ENCODE measurements at regions not wholly inside any gene's neighbourhood (a gene's known extent, or its start where the extent isn't known, plus 50 kb on each side); places are given as distances from the start of the nearest gene placed in this dataset.

DNA sequence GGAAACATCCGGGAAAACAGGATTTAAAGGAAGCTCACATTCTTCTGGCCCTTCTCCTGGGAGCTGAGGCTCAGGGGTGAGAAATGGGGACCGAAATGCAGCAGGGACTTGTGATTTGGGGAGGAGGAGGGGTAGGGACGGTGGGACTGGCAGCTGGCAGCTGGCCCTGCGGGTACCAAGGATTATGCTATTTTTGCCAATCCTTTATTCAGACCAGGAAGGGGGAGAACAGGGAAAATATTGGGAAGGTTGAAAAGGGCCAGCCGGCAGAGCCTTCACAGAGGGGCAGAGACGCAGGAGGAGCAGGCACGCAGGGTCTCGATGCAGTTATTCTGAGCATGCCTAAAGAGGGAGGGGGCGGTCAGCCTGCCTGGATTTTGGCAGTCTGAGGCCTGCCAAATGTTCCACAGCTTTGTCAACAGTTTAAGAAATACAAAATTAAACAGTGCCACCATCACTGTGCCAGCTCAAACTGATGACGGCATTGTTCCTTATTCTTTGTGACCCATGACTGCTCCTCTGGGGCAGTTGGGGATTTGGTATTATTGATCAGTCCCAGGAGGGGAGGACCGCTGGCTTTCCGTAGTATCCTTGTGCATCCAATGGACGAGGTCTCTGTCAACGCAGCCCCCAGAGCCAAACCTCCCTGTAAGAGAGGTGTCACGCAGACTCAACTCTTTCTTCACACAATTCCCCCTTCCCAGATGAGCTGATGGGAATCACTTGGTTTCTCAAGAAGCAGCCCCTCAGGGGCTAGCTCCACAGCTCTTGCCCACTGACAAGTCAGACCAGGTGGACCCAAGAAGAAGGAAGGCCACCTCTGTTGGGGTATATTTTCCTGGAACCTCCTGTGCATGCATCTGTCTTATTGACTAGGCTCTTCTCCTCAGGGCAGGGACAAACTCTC, 553.3 kb downstream of the BNC2 start:
- DNase-seq: peak; percentile 40

DNA sequence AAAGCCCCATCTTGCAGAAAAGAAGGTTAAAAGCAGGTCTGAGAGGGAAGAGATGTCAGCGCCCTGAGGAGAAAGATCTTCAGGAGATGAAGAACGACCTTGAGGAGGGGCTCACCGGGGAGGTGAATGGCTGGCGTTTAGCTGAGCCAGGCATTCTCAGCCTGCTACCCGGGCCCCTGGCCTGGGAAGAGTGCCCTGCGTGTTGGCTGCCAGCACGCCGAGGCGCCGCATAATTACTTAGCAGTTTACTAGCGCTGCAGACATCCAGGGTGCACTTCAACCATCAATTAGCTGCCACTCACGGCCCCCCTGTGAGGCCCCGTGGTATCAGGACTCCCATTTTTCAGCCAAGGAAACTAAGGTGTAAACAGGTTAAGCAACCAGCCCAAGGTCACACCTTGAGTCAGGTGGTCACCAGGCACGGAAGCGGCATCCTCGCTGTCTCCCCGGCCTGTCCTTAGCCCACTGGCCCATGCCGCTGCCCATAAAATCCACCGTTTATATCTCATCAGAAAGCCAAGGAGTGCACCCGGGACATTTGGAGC, 551.9 kb downstream of the BNC2 start:
- DNase-seq: peak; percentile 40

DNA sequence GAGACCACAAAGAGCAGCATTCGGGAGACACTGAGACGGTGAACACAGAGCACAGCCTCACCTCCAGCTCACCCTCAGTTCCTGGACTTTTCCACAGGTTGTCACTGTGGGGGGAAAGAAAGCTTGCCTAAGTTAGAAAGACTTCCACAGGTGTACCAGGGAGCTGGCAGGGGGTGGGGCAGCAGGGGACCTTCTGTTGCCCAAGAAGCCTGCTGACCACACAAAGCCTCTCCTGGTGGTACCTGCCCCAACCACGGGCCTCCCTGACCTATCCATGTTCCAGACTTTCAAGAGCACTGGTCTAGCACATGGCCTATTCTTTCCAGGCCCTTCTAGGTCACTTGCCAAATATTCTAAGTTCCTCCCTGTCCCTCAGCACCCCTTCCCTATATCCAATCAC, 550.8 kb downstream of the BNC2 start:
- peak; percentile 17 for DNase-seq

DNA sequence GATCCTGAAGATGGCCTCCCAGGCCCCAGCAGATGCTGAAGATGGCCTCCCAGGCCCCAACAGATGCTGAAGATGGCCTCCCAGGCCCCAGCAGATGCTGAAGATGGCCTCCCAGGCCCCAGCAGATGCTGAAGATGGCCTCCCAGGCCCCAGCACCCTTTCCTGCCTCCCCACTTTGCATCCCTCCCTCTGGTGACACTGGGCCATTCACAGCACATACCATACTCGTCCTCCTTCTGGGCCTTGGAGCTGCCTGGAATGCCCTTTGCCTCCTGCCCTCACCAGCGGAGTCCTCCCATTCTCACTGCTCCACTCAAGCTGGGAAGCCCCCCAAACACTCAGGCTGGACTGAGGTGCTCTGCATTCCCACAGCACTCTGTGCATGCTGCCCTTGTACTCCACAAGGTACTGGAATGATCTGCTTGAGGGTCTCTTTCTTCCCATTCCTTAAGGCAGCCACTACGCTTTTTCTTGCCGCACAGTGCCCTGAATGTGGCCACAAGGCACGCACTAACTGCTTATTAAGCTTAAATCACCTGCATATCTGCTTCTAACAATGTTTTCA, 550.0 kb downstream of the BNC2 start:
- peak; percentile 30 for DNase-seq

DNA sequence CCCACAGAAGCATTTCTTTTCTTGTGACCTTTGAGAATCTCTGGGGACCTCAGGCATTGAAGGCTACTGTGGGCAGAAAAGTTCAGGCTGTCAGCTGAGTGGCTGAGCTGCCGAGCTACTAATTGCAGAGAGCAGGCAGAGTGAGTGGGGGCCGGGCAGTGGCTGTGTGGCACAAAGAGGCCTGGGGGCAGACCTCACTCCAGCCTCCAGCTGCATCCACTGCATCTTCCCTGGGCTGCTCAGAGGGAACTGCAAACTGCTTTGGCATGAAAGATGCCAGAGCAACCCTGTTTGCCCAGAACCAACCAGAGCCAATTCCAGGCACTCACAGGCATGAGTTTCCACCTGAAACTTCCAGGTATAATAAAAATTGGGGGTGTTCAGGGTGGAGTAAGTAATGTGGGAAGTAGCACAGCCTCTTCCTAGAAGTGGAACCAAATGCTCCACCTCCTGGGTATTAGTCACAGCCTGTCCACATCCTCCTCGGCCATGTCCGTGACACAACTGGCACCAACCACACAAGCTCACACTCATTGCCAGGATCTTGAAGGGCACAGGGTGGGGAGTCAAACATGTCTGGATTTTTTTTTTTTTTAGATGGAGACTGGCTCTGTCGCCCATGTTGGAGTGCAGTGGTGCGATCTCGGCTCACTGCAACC, 548.9 kb downstream of the BNC2 start:
- DNase-seq: peak; percentile 59

DNA sequence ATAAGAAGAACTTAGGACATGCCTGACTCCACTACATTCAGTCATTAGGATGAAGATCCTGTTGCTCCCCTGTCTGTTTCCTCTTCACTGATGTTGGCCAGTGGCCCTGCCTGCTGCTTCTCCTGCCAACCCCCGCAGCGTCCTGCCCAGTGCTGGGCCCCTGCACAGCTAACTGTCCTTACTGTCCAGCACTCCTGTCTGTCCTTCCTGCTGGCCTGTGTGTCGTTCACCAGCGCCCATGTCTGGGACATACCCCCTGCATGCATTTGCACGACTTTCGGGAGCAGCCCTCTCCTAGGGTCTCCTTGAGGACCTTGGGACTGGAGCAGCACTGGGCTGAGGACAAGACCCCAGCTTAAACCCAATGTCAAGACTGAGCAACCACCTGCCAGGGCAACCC, 547.6 kb downstream of the BNC2 start:
- DNase-seq: no peak

DNA sequence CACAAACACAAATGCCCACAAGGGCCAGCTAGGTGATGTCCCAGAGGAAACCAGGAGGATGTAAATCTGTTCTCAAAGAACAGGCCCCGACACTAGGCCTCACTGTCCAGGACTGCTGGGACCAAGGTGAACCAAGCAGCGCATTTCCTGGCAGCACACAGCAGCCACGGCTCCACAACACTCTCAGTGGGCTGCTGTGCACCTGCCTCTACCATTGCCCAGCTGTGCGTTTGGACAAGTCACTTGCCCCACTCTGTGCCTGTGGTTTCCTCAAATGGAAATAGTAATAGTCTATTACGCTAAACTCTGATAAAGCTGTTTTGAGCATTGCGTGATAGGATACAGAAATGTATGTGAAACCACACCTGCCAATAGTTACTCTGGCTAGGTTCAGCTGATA, 544.5 kb downstream of the BNC2 start:
- DNase-seq: no peak

DNA sequence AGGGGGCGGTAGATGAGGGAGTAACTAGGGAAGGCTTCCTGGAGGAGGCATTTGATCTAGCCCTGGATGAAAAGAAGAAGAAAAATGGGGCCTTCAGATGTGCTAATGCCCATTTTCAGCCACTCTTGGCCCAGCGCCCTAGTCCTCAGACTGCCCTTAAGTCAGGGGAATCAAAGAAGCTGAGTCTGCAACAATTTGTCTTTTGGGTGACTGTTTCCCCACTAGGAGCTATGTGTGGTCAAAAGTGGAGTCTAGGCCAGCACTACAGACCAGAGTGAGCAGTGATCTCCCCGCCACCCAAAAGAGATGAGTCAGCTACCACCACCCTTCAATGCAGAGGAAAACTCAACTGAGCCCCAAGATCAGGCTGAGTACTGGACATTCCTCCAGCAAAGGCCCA, 542.1 kb downstream of the BNC2 start:
- DNase-seq: no peak

DNA sequence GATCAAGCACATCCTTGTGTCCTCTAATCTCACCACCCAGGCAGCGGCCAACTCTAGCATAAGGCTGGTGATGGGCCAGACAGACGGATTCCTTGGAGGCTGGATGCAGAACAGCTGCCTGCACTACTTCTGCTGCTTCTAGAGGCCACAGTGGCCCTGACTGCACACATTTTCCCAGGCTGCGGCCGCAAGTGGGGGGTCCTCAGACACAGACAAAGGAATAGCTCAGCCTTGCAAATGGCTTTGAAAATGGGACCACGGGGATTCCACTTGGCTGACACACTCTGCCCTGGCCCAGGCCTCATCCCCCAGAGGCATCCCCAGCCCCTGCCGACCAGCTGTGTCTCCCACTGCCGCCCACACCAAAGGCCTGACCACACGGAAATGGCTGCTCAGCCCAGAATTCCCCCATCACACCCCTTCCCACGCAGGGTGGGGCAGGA, 540.8 kb downstream of the BNC2 start:
- peak; percentile 93 for DNase-seq

DNA sequence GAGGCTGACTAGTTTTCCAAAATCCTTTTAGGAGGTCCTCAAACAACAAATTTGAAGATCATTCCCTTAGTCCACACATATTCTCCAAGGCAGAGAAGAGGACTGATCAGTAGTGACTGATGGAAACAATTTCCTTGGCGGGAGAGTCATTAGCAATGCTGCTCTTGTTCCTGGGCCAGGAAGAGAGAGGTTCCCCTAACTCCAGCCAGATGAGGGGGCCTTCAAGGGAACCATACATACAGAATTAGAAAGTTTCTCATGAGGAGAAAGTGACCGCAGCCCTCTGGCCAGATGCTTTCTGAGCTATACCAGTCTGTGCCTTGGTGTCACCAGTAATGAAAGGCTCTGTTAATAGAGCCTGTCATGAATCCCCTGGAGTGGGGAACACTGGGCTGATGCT, 539.4 kb downstream of the BNC2 start:
- DNase-seq: no peak

DNA sequence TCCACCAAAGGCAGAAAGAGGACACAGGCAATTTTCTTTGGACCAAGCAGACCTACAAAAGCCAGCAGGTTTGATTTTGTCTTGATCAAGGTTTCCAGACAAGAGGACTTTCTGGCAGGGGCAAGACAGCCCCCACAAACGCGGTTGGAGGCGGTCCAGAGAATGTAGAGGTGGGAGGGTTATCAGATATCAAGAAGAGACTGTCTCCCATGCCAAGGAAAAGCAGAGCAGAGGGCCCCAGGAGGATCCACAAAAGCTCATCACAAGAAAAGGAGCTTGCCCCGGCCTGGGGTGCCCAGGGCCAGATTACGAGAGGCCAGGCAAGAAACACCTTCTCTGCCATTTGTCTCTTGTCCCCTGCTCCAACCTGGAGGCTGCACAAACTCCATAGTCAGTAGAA, 538.9 kb downstream of the BNC2 start:
- DNase-seq: no peak

DNA sequence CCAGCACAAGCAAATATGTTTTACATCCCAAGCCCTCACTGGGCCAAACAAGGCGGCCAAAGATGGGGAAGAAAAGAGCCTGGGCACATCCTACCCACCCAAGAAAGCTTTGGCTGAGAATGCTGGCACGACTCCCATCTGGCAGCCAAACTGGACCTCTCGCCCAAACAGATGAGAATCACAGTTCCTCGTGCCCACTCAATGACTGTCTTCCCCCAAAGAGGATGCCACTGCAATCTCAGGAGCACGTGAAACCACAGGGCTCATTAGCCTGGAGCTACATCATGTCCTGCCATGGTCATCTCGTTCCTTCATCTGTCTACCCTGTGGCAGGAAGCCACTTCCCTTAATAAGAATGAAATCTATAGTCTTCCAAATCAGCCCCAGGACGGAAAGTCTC, 536.8 kb downstream of the BNC2 start:
- no peak for DNase-seq

DNA sequence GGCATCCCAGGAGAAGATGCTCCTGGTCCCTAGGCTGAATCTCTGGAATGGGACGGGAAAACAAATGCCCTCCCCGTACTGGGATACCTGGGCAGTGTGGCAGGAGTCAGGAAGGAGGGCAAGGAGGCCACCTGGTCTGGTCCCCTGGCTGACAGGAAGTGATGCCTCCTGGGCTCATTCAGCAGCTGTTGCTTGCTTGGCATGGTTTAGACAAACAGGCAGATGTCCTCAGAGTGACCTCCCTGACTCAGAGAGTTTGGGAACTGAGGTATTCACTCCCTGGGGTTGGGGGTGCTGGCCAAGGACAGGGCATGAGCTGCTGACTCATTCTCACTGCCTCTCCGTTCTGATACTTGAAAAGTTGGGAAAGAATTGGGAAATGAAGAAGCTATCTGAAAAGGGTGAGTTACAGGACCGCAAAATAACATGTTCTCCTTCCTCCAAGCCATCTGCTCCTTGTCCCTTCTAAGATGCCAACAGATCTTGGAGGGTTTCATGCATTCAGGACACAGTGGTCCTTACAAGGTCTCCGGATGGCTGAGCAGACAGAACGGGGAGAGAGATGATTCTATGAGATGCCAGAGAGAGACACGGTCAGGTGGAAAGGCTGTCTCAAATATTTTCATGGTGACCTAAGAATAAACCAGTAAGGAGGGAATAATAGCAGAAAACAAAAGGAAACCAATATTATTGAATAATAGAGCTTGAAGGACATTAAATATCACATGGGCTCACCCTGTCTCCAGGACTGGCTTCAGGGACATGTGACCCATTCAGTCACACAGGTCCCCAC, 534.5 kb downstream of the BNC2 start:
- DNase-seq: no peak

DNA sequence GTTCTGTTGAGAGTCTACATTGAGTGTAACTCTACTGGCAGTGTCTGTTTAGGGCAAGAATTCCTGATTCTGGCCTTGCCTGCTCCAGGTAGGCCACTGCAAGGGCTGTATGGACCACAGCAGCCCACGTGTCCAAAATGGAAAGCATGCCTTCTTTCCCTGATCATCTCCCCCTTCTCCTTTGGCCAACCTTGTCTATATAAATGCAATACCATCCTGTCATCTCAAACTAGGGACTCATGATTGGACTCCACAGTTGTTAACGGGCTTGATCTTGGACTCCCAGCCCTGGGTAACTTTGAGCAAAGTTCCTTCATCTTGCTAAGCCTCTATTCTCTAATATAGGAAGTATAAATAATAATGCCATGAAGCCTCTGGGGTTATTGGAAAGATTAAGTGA, 533.6 kb downstream of the BNC2 start:
- no peak for DNase-seq

DNA sequence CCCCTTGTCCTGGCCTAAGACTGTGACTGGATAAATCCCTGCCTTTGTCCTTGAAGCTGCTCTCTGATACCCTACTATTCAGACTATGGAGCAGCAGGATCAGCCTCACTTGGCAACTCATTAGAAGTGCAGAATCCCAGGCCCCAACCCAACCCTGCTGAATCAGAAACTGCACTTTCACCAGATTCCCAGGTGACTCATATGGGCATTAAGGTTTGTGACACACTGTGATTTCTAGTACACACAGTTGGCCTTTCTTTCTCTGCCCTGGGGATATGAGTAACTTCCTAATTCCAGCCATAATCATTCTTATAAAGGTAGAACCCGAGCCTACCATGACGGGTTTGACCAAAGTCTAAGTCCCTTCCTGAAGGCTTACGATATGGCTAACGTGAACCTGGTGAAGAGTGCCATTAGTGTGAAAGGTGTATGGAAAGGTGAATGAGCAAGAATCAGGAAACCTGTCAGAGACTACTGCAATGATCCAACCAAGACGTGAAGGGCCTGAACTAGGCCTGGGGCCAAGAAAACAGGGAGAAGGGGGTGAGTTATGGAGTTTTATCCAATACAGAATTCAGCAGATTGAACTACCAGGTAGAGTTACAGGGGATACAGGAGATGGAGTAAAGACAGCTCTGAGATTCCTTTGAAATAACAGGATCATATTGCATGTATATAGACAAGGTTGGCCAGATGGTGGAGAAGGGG, 533.0 kb downstream of the BNC2 start:
- peak; percentile 91 for DNase-seq

DNA sequence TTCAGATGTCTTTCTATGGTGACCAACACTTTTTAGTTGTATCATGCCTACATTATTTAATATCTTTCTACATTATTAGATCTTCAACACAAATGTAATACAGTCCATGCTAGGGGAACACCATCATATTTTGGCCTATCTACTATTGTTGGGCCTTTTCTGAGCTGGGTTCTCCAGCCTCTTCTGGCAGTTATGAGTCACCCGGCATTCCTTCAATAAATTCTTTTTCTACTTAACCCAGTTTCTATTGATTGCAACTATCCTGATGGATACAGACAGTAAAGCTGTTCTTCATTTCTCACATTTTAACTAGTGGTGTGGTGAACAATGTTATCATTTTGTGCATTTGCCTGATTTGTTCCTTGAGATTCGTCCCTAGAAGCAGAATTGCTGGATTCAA, 529.3 kb downstream of the BNC2 start:
- DNase-seq: no peak

DNA sequence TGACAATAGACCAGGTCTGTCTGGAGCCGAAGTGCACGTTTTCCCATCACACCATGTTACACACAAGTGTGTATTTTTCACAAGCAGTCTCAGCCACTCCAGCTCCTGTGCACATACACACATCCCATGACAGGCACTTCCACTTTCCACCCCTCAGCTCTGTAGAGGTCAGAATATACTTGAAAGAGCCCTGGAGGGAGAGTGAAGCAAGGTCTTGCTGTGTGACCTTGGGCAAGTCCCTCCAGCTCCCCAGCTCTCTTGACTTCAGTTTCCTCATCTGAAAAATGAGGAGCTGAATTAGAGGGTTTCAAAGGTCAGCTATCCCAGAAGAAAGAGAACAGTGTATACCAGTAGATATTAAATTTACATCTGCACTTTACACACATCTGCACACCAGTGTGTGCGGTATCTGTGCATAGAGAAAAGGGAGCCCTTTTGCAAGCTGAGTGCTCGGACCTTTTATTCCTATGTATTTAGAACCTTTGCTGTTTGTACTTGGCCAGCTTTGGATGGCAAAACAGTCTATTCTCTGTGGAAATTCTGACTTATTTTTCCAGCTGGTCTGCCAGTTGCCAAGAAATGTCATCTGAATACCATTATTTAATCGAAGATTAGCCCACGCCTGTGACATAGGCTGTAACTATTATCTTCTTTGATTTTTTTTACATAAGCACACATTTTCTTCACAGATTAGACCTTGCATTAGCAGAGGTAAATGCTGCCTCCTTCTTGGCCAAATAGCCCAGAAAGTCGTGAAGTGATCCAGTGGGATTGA, 528.0 kb downstream of the BNC2 start:
- no peak for DNase-seq

DNA sequence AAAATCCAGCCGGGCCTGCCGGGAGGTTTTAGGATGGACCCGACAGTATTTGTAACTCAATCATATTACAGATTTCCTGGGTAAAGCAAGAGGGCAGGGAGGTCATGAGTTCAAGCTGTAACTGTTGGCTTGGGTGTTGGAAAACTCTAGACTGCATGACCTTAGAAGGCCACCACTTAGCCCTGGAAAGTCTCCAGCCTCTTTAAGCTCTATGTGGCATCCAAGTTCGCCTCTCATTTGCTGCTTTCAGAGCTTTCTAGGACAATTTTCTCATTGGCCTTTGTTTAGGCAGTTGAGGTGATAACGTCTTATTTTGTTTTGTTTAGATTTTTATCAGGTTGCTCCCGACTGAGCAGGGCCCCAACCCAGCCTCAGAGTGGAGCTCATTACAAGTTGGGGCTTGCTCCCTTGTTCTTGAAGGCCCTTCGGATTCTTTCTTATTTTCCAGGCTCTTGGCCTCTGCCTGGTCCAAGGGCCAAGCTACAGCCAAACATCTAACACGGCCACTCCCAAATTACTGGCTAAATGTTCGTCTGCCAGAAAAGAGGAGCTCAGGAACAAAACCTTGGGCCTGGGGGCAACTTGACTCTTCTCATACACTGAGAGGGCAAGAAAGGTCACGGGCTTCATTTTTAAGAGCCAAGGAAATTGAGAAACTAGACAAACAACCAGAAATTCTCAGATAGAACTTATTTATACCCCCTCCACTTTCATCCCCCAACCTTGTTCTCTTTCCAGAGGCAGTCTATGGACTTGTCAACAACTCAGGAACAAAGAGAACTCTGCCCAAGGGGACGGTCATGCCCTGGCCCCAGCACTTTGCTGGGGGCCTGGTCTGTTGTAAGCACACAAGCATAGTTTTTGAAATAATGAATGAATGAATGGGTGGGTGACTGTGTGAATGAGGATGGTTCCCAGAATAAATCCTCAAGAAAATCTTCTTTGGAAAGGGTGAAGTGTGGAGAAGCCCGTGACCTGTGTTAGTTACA, 526.9 kb downstream of the BNC2 start:
- peak; percentile 68 for DNase-seq

DNA sequence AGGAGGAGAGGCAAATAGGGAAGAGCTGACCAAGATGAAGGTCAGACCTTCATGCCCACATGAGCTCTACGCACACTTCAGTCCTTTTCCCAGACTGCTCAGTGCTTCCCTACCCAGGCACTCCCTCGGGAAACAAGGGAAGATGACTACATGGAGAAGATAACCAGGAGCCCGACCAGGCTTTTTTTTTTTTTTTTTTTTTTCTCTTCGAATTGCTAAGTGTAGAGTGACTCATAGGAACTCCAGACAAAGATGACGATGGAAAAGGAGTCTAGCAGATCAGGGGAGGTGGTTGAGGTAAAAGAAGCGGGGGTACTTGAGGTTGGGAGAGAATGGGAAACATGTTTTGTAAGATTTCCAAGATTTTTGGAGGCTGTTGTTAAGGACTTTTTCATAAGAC, 526.1 kb downstream of the BNC2 start:
- DNase-seq: peak; percentile 85

DNA sequence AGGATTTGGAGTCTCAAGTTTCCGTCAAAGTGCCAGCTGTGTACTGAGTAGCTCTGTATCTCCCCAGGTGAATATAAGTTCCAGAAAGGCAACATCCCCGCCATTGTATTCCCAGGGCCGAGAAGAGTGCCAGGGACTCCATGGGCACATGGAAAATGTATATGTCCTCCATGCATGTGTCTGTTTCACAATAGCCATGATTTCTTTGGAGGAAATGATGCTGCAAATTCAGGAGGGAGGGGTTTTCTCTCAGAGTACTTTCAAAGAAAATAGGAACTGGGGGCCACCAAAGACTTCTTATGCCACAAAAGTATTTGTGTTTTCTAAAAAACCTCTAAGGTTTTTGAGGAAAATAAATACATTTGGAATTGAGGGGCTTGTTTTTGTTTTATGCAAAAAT, 524.6 kb downstream of the BNC2 start:
- DNase-seq: no peak

Data from islet precursor cell (in vitro differentiated cells).